HG02759 (cell line): ENCODE measurements at regions not wholly inside any gene's neighbourhood (a gene's known extent, or its start where the extent isn't known, plus 50 kb on each side); places are given as distances from the start of the nearest gene placed in this dataset.

ENCODE experiments used
- ATAC-seq: cut with Tn5 transposase; IDR thresholded peaks from one replicate; pipeline ENCODE4 v1.9.1; 2021; ENCODE audit warnings: mild to moderate bottlenecking, moderate library complexity; ENCODE audit not compliant: unreplicated experiment

DNA sequence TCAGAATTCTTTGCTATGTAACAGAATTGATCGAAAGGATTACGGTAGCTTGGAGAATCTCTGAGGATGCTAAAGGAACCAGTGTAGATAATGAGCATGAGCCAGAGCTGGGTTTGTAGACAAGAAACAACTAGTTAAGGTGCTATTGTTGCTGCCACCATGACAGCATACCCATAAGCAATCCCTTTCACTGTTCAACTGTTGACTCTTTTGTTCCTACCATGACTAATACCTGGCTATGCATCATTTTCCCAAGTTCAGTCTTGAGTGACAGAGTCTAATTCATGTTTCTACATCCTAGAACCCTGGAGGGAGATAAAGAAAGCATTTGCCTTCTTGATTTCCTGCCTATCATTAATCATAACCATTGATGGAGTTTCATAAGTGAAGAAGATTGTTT lies 600.3 kb downstream of the OTOL1 start:
- no peak for ATAC-seq

DNA sequence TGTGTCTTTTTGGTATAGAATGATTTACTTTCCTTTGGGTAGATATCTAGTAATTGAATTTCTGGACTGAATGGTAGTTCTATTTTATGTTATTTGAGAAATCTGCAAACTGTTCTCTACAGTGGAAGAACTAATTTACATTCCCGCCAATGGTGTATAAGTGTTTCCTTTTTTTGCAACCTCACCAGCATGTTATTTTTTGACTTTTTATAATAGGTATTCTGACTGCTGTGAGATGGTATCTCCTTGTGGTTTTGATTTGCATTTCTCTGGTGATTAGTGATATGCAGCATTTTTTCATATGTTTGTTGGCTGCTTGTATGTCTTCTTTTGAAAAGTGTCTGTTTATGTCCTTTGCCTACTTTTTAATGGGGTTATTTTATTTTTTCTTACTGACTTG lies 607.2 kb downstream of the OTOL1 start:
- no peak for ATAC-seq

DNA sequence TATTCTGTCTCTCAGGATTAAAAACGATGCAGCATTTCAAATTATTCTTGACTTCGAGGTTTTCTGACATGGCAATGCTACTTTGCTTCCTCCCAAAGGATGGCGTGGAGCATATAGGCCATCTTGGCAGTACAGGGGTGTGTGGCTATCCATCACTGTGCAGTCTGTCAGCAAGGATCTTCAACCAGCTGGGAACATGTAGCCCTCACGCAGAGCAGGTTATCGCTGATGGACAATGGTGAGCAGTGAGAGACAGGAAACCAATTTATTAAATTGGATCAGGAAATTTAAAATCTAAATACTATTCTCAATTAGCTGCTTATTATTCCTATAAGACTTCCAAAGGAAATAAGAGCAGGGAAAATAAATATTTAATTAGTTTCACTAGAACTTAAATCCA lies 615.3 kb downstream of the OTOL1 start:
- ATAC-seq: no peak

DNA sequence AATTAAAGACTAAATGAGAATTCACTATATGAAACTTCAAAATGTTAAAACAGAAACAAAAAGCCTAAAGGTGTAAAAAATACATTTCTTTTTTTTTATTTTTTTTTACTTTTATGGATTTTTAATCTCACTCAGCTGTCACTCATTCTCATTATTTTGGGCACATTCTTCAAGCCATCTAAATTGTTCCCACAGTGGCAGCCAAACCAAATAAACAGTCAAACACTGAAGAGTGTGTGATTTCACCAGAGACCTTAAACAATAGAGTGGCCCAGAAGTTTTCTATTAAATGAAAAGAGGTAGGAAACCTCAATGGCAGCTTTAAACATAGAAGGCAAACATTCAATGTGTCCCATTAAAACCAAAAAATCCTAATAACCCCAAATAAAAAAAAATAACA lies 616.1 kb downstream of the OTOL1 start:
- no peak for ATAC-seq

DNA sequence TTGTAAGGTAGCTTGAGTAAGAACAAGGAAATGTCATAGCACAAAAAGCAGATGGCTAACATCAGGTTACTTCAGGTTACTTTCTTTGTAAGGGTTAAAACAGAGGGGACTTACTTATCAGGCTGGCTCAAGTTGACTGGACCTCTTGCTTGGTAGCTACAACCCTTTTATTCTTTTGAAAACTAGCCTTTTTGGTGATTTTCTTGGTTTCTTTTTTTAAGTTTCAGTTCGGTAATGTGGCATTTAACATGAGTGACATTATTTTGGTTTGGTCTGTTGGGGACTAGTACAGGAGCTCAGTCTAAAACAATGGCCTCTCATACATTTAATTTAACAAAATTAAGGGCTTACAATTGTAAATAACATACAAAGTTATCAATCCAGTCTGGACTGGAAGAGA lies 621.4 kb downstream of the OTOL1 start:
- ATAC-seq: no peak

DNA sequence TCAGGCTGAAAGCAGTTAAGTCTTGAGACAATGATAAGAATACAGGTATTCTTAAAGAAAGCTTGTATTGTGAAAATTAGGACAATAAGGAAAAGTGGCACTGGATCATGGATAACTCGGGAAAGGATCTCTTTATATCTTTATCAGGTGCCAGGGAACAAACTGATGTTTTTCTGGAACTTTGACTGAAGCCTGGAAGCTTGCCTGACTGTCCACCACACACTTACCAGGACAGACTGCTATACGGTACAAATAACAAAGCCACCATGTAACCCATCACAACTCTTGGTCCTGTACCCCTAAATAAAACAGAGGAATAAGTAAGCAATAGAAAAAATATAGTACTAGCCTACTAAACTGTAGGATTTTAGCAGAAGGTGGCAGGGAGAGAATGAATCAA lies 623.0 kb downstream of the OTOL1 start:
- ATAC-seq: no peak

DNA sequence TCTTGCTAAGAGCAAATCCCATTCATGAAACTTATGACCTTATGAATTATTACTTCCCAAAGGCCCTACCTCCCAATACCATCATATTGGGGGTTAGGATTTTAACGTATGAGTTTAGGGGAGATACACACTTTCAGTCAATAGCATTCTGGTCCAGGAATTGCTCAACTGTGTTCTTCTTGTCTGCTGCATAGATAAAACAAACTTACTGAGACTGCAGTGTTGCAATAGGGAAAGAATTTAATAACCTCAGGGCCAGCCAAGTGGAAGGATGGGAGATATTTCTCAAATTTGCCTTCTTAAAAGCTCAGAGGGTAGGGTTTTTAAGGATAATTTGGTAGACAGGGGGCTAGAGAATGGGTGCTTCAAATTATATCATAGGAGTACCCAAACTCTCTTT lies 625.8 kb downstream of the OTOL1 start:
- no peak for ATAC-seq

DNA sequence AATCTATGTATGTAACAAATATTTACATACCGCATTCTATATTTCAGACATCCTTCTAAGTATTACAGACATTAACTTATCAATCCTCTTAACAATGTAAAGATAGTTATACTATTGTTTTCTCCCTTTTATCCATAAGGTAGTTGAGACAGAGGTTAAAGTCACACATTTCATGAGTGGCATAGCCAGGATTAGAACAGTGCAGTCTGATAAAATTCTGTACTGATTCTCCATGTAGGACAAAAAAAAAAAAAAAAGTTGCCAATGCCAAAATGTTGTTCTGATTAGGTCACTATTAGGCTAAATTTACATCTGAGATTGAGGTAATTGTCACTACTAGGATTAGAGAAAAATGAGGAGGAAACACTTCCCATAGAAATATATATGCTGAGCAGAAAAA lies 629.2 kb downstream of the OTOL1 start:
- ATAC-seq: no peak

DNA sequence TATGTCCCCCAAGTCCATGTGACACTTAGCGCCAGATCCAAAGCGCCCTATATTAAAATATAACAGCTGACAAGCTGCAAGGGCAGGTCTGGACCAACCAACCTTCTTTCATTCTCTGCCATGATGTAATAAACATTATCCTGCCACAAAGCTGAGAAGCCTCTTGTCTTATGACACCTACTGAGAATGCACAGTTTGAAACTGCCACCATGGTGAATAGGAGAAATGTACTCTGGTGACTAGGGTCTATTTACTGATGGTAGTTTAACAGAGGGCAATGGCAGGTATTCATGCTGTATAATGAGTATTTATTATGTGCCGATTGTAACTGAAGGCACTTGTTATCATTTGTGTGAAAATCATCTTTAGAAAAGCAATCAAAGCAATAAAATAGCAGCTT lies 634.0 kb downstream of the OTOL1 start:
- ATAC-seq: no peak

DNA sequence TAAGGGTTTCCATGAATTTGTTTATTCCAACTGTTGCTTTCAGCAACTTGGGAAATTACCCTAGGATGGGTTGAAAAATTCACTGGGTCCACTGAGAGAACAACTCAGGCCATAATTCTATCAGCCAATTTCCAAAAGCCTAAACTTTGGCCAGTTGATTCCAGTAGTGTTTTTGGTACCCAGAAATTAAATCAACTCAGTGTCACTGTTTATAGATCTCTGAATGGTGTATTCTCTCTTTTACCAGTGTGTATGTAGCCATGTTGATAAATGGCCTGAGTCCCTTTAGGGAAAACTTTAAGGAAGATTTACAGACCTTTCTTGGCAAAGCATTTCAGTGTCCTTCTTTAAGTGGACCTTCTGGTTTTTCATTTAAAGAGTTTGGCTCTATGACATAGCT lies 636.4 kb downstream of the OTOL1 start:
- ATAC-seq: no peak

DNA sequence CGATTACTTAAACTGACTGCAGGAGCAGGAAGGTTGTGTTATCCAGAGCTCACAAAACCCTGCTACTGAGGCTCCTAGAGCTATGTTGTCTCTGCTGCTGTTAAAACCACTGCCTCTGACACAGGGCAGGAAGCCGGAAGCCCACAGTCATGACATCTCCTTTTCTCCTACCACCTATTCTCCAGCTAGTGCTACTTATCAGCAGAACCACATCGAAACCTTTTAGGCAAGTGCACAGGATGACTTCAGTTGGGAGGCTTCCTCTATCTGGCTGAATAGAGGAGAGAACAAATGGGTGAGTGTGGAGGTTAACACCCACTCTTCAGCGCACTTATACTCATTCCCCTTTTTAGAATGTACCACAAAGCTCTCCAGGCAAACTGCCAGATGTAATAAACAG lies 638.0 kb downstream of the OTOL1 start:
- ATAC-seq: no peak

DNA sequence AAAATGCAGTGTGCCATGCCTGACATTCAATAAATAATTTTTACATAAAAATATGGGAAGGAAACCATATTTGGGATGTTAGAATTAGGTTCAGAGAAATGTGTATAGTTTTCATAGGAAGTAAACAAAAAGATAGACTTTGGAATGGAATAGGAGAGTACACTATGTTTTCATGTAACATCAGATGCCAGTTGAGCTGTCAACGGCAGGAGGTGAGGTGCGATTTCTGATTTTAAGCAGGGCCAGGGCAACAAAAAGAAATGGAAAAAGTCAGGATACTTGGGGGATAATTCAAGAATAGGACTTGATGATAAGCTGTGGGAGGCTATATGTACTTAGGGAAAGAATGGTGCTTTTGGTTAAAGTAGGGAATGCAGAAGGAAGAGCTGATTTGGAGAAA lies 639.5 kb downstream of the OTOL1 start:
- ATAC-seq: no peak

DNA sequence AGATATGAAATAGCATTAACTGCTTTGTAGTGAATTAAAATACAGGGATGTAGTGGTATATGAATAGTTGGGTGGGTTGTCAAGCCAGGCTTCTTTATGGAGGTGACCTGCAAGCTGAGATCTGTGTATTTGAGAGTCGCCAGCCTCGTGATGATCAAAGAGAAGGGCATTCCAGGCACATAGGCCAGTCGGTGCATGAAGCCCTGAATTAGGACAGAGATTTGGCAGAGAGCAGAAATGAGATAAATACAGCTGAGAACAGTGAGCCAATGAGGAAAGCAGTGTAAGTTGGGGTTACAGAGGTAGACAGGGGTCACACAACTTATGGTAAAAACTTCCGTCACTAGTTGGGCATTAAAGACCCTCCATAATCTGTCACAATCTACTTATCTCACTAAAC lies 641.9 kb downstream of the OTOL1 start:
- no peak for ATAC-seq

DNA sequence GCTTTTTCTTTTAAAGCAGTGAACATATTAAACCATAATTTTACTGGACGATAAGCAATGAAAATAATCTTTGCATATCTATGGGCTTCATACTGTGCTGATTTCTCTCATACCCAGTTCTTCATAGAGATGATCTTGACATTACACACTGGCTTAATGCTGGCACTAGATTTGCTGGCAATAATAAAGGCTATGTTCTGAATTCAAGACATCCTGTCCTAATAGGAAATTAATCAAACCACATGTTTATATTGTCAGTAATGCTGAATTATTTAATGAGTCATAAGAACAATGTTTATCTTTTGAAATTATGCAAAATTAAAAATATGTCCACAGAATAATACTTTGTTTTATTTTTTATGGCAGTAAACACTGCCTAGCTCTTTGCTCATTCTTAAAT lies 643.2 kb downstream of the OTOL1 start:
- ATAC-seq: no peak

DNA sequence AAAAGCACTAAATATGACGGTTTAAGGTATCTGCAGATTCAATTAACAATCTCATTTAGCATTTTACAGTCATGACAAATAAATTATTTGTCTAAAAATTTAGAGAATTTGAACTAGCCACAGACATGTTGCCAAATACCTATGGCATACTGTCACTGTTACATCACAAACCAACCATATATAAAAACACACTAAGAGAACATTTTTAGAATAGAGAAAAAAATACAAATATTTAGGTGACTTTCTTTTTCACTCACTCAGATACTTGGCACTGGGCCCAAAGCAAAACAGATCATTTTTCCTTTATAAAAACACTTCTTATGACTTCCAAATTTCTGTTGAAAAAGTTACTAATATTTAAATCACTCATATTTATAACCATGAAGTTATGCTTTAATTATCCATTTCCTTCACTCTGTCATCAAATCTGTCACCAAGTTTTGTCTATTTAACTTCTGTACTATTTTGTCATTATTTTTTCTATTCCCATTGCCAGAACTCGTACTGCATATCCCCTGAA lies 644.7 kb downstream of the OTOL1 start:
- ATAC-seq: no peak

DNA sequence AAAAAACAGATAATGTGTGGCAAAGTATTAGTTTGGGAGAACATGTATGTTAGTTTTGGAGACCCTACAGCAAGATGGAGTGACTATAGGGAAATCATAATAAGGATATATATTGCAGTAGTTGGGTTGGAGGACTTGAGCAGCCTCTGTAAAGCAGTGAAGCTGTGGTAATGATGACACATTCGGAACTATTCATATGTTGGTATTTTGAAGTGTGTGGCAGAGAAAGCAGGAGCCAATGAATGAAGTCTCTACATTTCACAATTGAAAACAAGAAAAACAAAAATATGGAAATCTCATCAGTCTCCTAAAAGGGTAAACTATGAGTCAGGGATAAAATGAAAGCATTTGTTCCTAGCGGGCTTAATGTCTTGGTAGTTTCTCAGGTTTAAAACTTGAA lies 645.9 kb downstream of the OTOL1 start:
- no peak for ATAC-seq

DNA sequence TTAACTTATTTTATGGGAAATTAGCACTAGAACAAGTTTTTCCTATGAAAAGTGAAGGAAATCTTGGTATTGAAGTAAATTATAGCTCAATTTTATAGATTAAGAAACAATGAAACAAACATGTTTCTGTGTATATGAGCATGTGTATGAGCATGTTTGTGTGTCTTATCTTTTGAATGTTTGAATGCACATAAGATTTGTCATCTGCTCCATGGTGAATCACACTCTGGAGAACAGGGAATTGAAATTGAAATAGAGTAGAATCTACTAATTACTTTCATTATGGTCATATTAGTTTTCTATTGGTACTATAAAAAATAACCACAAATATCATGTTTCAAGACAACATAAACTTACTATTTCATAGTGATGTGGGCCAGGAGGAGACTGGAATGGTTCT lies 646.6 kb downstream of the OTOL1 start:
- ATAC-seq: no peak

DNA sequence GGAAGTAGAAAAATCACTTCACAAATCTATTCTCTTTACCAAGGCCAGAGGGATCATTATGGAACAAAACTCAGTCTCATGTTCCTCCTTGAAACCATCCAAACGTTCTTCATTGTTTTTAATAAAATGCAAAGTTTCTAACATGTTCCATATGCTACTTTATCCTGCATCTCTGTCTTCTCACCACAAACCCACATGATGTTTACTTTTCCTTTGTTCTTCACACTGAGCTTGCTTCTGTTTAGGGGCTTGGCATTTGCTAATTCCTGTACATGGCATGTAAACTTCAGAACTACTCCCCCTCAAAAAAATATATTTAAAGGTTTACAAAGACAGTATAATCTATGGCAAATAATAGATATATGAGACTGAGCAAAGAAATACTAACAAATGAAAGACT lies 651.4 kb downstream of the OTOL1 start:
- no peak for ATAC-seq

DNA sequence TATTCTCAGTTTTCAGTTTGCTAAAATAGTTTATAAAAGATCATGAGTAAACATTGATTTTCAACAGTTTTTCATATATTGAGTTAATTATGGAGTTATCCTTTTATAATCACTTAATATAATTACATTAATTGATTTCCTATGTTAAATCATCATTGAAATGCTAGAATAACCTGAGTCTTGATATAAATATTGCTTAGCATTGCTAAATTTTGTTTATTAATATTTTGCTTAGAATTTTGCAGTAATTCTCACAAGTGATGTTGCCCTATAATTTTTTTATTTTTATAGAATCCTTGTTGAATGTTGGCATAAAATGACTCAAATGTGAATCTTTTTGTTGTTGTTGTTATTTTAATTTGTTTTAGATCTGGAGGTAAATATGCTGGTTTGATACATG lies 654.2 kb downstream of the OTOL1 start:
- ATAC-seq: no peak

DNA sequence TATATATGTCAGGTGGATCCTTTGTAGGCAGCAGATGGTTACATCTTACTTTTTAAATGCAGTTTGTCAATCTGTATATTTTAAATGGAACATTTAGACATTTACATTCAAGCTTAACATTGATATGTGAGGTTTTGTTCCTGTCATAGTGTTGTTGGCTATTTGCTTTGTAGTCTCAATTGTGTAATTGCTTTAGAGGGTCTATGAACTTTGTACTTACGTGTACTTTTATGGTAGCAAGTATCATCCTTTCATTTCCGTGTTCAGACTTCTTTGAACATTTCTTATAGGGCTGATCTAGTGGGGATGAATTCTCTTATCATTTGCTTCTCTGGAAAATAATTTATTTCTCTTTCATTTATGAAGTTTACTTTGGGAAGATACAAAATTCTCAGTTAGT lies 656.0 kb downstream of the OTOL1 start:
- ATAC-seq: no peak

DNA sequence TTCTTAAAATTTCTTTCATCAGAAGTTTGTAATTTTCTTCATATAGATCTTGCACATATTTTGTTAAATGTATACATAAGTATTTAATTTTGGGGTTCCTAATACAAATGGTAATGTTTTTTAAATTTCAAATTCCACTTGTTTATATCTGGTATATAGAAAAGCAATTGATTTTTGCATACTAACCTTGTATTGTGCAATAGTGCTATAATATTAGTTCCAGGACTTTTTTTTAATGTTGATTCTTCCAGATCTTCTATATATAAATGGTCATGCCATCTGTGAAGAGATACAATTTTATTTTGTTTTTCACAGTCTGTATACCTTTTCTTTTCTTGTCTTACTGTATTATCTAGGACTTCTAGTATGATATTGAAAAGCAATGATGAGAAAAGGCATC lies 665.0 kb downstream of the OTOL1 start:
- ATAC-seq: no peak

DNA sequence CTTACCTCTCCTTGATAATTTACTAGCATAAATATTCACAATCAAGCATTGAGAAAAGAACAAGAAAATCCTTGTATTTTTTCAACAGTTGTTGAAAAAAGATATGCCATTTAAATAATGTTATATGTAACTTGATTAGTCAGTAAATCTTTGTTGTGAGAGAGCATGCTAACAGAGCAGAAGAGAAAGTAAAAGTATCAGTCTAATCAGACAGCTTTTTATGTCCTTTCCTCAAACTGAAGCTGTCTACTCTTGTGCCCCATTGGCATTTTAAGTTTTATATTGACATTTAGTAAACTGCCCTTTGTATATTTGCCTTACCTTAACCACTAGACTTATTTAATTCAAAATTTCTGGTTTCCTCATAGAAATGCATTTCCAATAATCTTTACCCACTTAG lies 668.7 kb downstream of the OTOL1 start:
- ATAC-seq: no peak

DNA sequence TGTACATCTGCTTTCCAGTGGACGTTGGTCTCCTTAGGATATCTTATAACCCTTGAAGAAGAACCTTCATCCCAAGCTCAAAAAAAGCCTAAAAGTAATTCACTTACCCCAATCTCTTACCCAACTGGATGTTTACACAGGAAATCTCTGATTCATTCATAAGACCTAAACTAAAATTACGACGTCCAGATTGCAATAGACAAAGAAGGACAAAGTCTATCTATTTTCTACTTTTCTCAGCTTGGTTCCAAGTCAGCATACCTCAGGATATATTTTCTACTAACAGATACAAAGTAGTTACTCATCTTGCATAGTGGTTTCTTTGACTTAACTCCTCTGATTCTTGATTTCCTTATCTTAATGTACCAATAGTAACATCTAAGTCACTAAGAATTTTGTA lies 669.9 kb downstream of the OTOL1 start:
- ATAC-seq: no peak

DNA sequence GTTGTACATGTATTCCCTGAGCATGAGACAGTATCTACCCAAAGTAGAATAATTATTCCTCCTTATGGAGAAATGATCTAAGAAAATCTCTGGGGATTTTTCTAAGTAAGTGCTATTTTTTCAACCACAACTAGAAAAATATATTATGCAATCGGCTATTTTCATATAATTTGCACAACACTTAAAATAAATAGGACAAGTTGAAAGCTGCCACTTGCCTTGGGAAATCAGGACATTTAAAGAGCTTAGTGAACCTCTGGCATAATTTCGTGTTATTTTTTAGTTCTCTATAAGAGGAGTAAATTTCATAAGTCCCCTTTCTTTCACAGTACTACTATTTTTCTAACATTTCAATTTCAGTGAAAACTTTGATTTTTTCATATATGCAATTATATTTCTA lies 672.1 kb downstream of the OTOL1 start:
- ATAC-seq: no peak
